HG03095 (cell line): ENCODE measurements at regions not wholly inside any gene's neighbourhood (a gene's known extent, or its start where the extent isn't known, plus 50 kb on each side); places are given as distances from the start of the nearest gene placed in this dataset.
"Not testable (repeated sequence)": the region's sequence is repeated elsewhere in the genome, so short reads cannot be mapped to it uniquely, and the experiment has no call there.

Experiments
- ATAC-seq: cut with Tn5 transposase; IDR thresholded peaks from one replicate; pipeline ENCODE4 v1.9.1; 2021; ENCODE audit warnings: moderate library complexity; ENCODE audit not compliant: unreplicated experiment

GRCh38 chr7:150045596-150045995 lies 171.8 kb downstream of the ATP6V0E2 start:
- ATAC-seq: not testable (repeated sequence)

GRCh38 chr7:150046290-150047194 lies 172.8 kb downstream of the ATP6V0E2 start:
- ATAC-seq: not testable (repeated sequence)

- ATAC-seq: not testable (repeated sequence)
Observed at GRCh38 chr7:150047329-150047728, 173.6 kb downstream of the ATP6V0E2 start.

GRCh38 chr7:150047772-150048171 lies 174.0 kb downstream of the ATP6V0E2 start:
- not testable (repeated sequence) for ATAC-seq

GRCh38 chr7:150048244-150049011 lies 174.7 kb downstream of the ATP6V0E2 start:
- ATAC-seq: not testable (repeated sequence)

- not testable (repeated sequence) for ATAC-seq
Observed at GRCh38 chr7:150049012-150049655, 175.4 kb downstream of the ATP6V0E2 start.

- ATAC-seq: not testable (repeated sequence)
Observed at GRCh38 chr7:150053396-150053795, 179.6 kb downstream of the ATP6V0E2 start.

- not testable (repeated sequence) for ATAC-seq
Observed at GRCh38 chr7:150054242-150054641, 180.5 kb downstream of the ATP6V0E2 start.

- ATAC-seq: peak; percentile 99
Observed at GRCh38 chr7:150060259-150061221, 186.8 kb downstream of the ATP6V0E2 start.

GRCh38 chr7:150063195-150063594 lies 189.4 kb downstream of the ATP6V0E2 start:
- ATAC-seq: not testable (repeated sequence)

GRCh38 chr7:150069555-150070313 lies 196.0 kb downstream of the ATP6V0E2 start:
- not testable (repeated sequence) for ATAC-seq

- not testable (repeated sequence) for ATAC-seq
Observed at GRCh38 chr7:150077543-150077942, 203.8 kb downstream of the ATP6V0E2 start.

GRCh38 chr7:150081865-150082264 lies 208.1 kb downstream of the ATP6V0E2 start:
- ATAC-seq: not testable (repeated sequence)

- ATAC-seq: not testable (repeated sequence)
Observed at GRCh38 chr7:150084724-150085123, 211.0 kb downstream of the ATP6V0E2 start.

GRCh38 chr7:150087478-150087877 lies 213.7 kb downstream of the ATP6V0E2 start:
- not testable (repeated sequence) for ATAC-seq

GRCh38 chr7:150089139-150089538 lies 215.4 kb downstream of the ATP6V0E2 start:
- ATAC-seq: not testable (repeated sequence)

GRCh38 chr7:150090776-150091175 lies 217.0 kb downstream of the ATP6V0E2 start:
- ATAC-seq: not testable (repeated sequence)

- not testable (repeated sequence) for ATAC-seq
Observed at GRCh38 chr7:150093897-150094296, 220.1 kb downstream of the ATP6V0E2 start.
